Testis (tissue), 2 donors: ENCODE measurements at regions not wholly inside any gene's neighbourhood (a gene's known extent, or its start where the extent isn't known, plus 50 kb on each side); places are given as distances from the start of the nearest gene placed in this dataset.

Experiments used
- POLR2A ChIP-seq: fragments of 450-650 bp; IDR thresholded peaks from one replicate; pipeline ENCODE4 v1.6.1; 2017; ENCODE audit warnings: antibody characterized with exemption, mild to moderate bottlenecking, moderate library complexity
- TF ChIP-seq, protein P1 (sequence below), 3 experiments: fragments of 450-650 bp in 2 of 3; fragments of 200-600 bp in 1 of 3; sonication (generic) in 1 of 3; IDR thresholded peaks; one replicate each; pipeline ENCODE4 v1.5.1; 2016 to 2019; ENCODE audit warnings: antibody characterized with exemption in 3 of 3, mild to moderate bottlenecking in 2 of 3, moderate library complexity in 1 of 3

DNA sequence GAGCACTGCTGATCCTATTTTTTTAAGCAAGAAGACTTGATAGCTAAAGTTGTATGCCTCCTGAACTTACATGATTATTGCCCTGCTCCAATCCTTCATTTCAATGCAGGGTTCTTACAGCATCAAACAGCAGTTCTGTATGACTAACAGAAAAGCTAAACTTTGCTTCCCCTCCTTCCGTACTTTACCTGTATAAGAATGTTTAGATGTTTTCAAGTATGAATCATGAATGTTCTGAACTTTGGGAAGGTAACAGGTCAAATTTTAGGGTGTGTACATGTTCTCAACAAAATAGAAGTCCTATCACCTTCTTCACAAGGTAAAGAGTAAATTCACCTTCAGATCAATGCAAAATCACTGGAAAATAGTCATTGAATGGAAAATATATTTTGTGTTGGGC lies 972.6 kb upstream of the SEMA6A start:
- TF ChIP-seq, protein P1, sequence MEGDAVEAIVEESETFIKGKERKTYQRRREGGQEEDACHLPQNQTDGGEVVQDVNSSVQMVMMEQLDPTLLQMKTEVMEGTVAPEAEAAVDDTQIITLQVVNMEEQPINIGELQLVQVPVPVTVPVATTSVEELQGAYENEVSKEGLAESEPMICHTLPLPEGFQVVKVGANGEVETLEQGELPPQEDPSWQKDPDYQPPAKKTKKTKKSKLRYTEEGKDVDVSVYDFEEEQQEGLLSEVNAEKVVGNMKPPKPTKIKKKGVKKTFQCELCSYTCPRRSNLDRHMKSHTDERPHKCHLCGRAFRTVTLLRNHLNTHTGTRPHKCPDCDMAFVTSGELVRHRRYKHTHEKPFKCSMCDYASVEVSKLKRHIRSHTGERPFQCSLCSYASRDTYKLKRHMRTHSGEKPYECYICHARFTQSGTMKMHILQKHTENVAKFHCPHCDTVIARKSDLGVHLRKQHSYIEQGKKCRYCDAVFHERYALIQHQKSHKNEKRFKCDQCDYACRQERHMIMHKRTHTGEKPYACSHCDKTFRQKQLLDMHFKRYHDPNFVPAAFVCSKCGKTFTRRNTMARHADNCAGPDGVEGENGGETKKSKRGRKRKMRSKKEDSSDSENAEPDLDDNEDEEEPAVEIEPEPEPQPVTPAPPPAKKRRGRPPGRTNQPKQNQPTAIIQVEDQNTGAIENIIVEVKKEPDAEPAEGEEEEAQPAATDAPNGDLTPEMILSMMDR (IDR thresholded peaks at IDR 0.05): no peak
- no peak for TF ChIP-seq POLR2A
